Cardiac muscle cell (in vitro differentiated cells and primary cell): ENCODE measurements at regions not wholly inside any gene's neighbourhood (a gene's known extent, or its start where the extent isn't known, plus 50 kb on each side); places are given as distances from the start of the nearest gene placed in this dataset.

Source experiments
- DNase-seq, 2 donors: peaks; one replicate each; pipeline versions ENCODE4 v3.0.0 to v3.0.0-alpha.2; 2010 to 2017; ENCODE audit warnings: low read depth in 1 of 2, low spot score in 1 of 2
- H3K27ac ChIP-seq: fragments of 200-600 bp; sonication (generic); 2 replicates; pipeline ENCODE4 v1.5.1; 2016
- H3K27me3 ChIP-seq: fragments of 200-600 bp; sonication (generic); 2 replicates; pipeline ENCODE4 v1.6.0; 2016; ENCODE audit warnings: control low read depth
- H3K36me3 ChIP-seq: fragments of 200-600 bp; sonication (generic); 2 replicates; pipeline ENCODE4 v1.5.1; 2016; ENCODE audit warnings: control low read depth
- H3K4me1 ChIP-seq: fragments of 200-600 bp; sonication (generic); 2 replicates; pipeline ENCODE4 v1.8.1; 2017; ENCODE audit warnings: low read depth, mild to moderate bottlenecking, mixed run types
- H3K4me3 ChIP-seq: fragments of 200-600 bp; sonication (generic); 2 replicates; pipeline ENCODE4 v1.5.1; 2016; ENCODE audit warnings: mild to moderate bottlenecking
- H3K9me3 ChIP-seq: fragments of 200-600 bp; sonication (generic); 2 replicates; pipeline ENCODE4 v1.5.1; 2017; ENCODE audit warnings: low read depth, mild to moderate bottlenecking, control low read depth
- TF ChIP-seq, protein P1 (sequence below): IDR thresholded peaks from 2 replicates; pipeline ENCODE4 v1.5.1; 2012; ENCODE audit warnings: low read depth, mild to moderate bottlenecking, low read length

GRCh38 chr11:62055970-62056369 lies 67.8 kb upstream of the INCENP start:
- no peak overlapping the region for H3K27ac ChIP-seq
- H3K27me3 ChIP-seq, result no peaks in the 10 kb centered on the region
- DNase-seq, result no peak
- H3K36me3 ChIP-seq, result no peaks in the 10 kb centered on the region
- TF ChIP-seq, protein P1, sequence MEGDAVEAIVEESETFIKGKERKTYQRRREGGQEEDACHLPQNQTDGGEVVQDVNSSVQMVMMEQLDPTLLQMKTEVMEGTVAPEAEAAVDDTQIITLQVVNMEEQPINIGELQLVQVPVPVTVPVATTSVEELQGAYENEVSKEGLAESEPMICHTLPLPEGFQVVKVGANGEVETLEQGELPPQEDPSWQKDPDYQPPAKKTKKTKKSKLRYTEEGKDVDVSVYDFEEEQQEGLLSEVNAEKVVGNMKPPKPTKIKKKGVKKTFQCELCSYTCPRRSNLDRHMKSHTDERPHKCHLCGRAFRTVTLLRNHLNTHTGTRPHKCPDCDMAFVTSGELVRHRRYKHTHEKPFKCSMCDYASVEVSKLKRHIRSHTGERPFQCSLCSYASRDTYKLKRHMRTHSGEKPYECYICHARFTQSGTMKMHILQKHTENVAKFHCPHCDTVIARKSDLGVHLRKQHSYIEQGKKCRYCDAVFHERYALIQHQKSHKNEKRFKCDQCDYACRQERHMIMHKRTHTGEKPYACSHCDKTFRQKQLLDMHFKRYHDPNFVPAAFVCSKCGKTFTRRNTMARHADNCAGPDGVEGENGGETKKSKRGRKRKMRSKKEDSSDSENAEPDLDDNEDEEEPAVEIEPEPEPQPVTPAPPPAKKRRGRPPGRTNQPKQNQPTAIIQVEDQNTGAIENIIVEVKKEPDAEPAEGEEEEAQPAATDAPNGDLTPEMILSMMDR, result no peak
- H3K4me1 ChIP-seq, result no peaks in the 10 kb centered on the region
- no peak overlapping the region for H3K4me3 ChIP-seq
- H3K9me3 ChIP-seq, result no peaks in the 10 kb centered on the region

DNA sequence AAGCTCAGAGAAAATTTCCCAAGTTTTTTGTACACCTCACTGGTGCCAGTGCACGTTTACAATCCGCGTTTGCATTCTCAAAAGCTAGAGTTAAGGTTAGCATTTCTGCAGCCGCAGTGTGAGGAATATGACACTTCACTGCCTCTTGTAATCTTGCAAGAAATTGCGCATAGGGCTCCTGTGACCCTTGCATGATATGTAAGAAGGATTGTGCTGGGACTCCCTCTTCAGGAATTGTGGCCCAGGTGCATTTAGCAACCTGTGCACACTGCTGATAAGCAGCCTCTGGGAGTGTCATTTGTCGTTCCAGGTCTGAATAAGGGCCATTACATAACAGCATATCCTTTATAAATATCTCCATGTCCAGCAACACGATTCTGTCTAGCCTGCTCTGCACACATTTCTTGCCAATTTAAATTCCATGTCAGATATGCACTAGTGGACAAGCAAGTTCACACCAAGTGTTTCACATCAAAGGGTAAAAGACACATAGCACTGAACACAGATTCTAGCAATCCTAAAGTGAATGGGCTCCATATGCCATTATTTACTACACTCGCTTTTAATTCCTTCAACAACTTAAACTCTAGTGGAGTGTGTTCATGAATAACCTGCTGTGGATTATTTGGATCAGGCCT lies 69.2 kb upstream of the INCENP start:
- H3K4me1 ChIP-seq, result no peaks in the 10 kb centered on the region
- DNase-seq, result peak in 1 of 2 donors; percentile 26
- no peaks in the 10 kb centered on the region for H3K9me3 ChIP-seq
- H3K27ac ChIP-seq, result no peak overlapping the region
- no peaks in the 10 kb centered on the region for H3K36me3 ChIP-seq
- no peaks in the 10 kb centered on the region for H3K27me3 ChIP-seq
- TF ChIP-seq, protein P1, result peak; percentile 4
- H3K4me3 ChIP-seq, result no peak overlapping the region

GRCh38 chr11:62054081-62054480 lies 69.7 kb upstream of the INCENP start:
- TF ChIP-seq, protein P1, result no peak
- no peaks in the 10 kb centered on the region for H3K4me1 ChIP-seq
- DNase-seq, result no peak
- H3K27ac ChIP-seq, result no peak overlapping the region
- no peaks in the 10 kb centered on the region for H3K27me3 ChIP-seq
- no peaks in the 10 kb centered on the region for H3K36me3 ChIP-seq
- no peaks in the 10 kb centered on the region for H3K9me3 ChIP-seq
- H3K4me3 ChIP-seq, result no peak overlapping the region

DNA sequence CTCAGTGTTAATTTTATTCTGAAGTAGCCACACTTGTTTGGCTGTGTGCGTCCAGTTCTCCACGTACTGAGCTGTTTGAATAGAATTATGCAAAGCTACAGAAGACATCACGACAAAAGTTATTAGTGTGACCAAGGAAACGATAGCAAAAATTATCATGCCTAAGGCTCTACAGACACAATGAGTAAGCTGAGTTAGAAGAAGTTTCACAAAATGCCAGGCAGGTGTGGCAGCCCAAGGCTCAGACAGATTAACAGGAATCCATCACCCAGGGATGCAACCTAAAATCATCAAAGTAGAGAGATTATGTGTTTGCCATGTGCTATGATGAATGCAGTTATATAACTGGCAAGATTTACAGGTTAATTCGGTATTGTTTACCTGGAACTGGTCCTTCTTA lies 73.1 kb upstream of the INCENP start:
- no peak overlapping the region for H3K4me3 ChIP-seq
- no peak overlapping the region for H3K27ac ChIP-seq
- no peaks in the 10 kb centered on the region for H3K27me3 ChIP-seq
- H3K4me1 ChIP-seq, result no peaks in the 10 kb centered on the region
- TF ChIP-seq, protein P1, result no peak
- DNase-seq, result no peak
- H3K9me3 ChIP-seq, result no peaks in the 10 kb centered on the region
- no peaks in the 10 kb centered on the region for H3K36me3 ChIP-seq

GRCh38 chr11:62048100-62048499 lies 75.7 kb upstream of the INCENP start:
- Histone ChIP-seq H3K4me3 (no peak overlapping the region), H3K27me3 (no peaks in the 10 kb centered on the region), H3K9me3 (no peaks in the 10 kb centered on the region), H3K27ac (no peak overlapping the region), H3K36me3 (no peaks in the 10 kb centered on the region), H3K4me1 (no peaks in the 10 kb centered on the region)
- TF ChIP-seq, protein P1, result no peak
- no peak for DNase-seq
